Tibial nerve (tissue), 4 donors: ENCODE measurements at regions not wholly inside any gene's neighbourhood (a gene's known extent, or its start where the extent isn't known, plus 50 kb on each side); places are given as distances from the start of the nearest gene placed in this dataset.

Source experiments
- EP300 ChIP-seq, 2 donors: sonication (generic); formaldehyde crosslinking; IDR thresholded peaks; one replicate each; pipeline ENCODE4 v1.6.1; 2017; ENCODE audit warnings: antibody characterized with exemption in 2 of 2, mild to moderate bottlenecking in 1 of 2
- POLR2A ChIP-seq, 2 donors: fragments of 450-650 bp; IDR thresholded peaks; one replicate each; pipeline ENCODE4 v1.6.1; 2017; ENCODE audit warnings: antibody characterized with exemption in 2 of 2, mild to moderate bottlenecking in 2 of 2, moderate library complexity in 2 of 2
- TF ChIP-seq, protein P1 (sequence below), 5 experiments: fragments of 200-600 bp in 3 of 5; fragments of 450-650 bp in 2 of 5; sonication (generic) in 3 of 5; IDR thresholded peaks; one replicate each; pipeline ENCODE4 v1.5.1; 2016 to 2019; ENCODE audit warnings: antibody characterized with exemption in 5 of 5, mild to moderate bottlenecking in 3 of 5, moderate library complexity in 2 of 5

- TF ChIP-seq POLR2A (IDR thresholded peaks at IDR 0.05), result no peak
- peak in 1 of 2 donors; percentile 36 for TF ChIP-seq EP300 (IDR thresholded peaks at IDR 0.05)
- TF ChIP-seq, protein P1, sequence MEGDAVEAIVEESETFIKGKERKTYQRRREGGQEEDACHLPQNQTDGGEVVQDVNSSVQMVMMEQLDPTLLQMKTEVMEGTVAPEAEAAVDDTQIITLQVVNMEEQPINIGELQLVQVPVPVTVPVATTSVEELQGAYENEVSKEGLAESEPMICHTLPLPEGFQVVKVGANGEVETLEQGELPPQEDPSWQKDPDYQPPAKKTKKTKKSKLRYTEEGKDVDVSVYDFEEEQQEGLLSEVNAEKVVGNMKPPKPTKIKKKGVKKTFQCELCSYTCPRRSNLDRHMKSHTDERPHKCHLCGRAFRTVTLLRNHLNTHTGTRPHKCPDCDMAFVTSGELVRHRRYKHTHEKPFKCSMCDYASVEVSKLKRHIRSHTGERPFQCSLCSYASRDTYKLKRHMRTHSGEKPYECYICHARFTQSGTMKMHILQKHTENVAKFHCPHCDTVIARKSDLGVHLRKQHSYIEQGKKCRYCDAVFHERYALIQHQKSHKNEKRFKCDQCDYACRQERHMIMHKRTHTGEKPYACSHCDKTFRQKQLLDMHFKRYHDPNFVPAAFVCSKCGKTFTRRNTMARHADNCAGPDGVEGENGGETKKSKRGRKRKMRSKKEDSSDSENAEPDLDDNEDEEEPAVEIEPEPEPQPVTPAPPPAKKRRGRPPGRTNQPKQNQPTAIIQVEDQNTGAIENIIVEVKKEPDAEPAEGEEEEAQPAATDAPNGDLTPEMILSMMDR (IDR thresholded peaks at IDR 0.05), result no peak
Measured at GRCh38 chr5:53326424-53327153, 153.8 kb upstream of the FST start.
